PC-3 (cell line): ENCODE measurements at regions not wholly inside any gene's neighbourhood (a gene's known extent, or its start where the extent isn't known, plus 50 kb on each side); places are given as distances from the start of the nearest gene placed in this dataset.

Experiments
- EZH2 ChIP-seq: fragments of 300-600 bp; sonication (generic); IDR thresholded peaks from one replicate; pipeline ENCODE4 v1.6.1; 2017; ENCODE audit warnings: antibody characterized with exemption, mild to moderate bottlenecking, low read length; ENCODE audit not compliant: unreplicated experiment
- EZH2phosphoT487 ChIP-seq: fragments of 300-600 bp; sonication (generic); IDR thresholded peaks from 2 replicates; pipeline ENCODE4 v1.6.1; 2018; ENCODE audit warnings: mild to moderate bottlenecking, antibody characterized with exemption, low read length, borderline replicate concordance
- TF ChIP-seq, protein P1 (sequence below): fragments of 300-600 bp; sonication (generic); conservative IDR thresholded peaks from 2 replicates; pipeline ENCODE4 v1.5.1; 2017; ENCODE audit warnings: antibody characterized with exemption, low read depth, mild to moderate bottlenecking, low read length

GRCh38 chr1:4367230-4367777, 287.1 kb upstream of the AJAP1 start:
- TF ChIP-seq, protein P1, sequence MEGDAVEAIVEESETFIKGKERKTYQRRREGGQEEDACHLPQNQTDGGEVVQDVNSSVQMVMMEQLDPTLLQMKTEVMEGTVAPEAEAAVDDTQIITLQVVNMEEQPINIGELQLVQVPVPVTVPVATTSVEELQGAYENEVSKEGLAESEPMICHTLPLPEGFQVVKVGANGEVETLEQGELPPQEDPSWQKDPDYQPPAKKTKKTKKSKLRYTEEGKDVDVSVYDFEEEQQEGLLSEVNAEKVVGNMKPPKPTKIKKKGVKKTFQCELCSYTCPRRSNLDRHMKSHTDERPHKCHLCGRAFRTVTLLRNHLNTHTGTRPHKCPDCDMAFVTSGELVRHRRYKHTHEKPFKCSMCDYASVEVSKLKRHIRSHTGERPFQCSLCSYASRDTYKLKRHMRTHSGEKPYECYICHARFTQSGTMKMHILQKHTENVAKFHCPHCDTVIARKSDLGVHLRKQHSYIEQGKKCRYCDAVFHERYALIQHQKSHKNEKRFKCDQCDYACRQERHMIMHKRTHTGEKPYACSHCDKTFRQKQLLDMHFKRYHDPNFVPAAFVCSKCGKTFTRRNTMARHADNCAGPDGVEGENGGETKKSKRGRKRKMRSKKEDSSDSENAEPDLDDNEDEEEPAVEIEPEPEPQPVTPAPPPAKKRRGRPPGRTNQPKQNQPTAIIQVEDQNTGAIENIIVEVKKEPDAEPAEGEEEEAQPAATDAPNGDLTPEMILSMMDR, result no peak
- TF ChIP-seq EZH2phosphoT487 (no peak), EZH2 (no peak)
